ENCODE measurements at regions not wholly inside any gene's neighbourhood (a gene's known extent, or its start where the extent isn't known, plus 50 kb on each side); places are given as distances from the start of the nearest gene placed in this dataset.

DNA sequence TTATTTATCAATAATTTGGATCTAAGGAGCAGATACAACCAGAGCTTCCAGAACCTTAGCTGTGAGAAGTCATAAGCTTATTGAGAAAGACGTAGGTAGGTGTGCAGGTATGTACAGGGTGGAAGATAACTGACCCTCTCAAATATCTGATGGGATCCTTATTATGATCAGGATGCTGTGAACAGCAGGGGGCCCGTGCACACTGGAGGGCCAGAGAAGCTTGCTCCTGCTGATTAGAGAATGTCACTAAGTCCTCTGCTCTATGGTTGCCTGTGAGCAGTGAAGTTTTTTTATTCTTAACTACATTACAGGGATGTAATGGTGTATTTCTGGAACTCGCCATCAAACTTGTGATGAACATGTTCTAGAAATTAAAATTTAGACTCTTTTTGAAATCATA is 108.9 kb upstream of the POU5F2 start:
- no peak for TF ChIP-seq CTCF (IDR thresholded peaks at IDR 0.05; ENCODE audit: low read depth, low read length)
- TF ChIP-seq EZH2phosphoT487 (IDR thresholded peaks at IDR 0.05; ENCODE audit: low read depth), result no peak
